Stimulated activated effector memory CD8-positive, alpha-beta T cell treated with anti-CD3 and anti-CD28 coated beads, Interleukin-12 subunit alpha, Interleukin-12 subunit beta, amount 100 ng/mL, for 72 hours (primary cell): ENCODE measurements at regions not wholly inside any gene's neighbourhood (a gene's known extent, or its start where the extent isn't known, plus 50 kb on each side); places are given as distances from the start of the nearest gene placed in this dataset.
"Not testable (repeated sequence)": the region's sequence is repeated elsewhere in the genome, so short reads cannot be mapped to it uniquely, and the experiment has no call there.

ENCODE experiments used
- ATAC-seq: fragments of 150-1000 bp; cut with Tn5 transposase; 2 replicates; pipeline ENCODE4 v1.10.0; 2021
- DNase-seq, 2 donors: peaks; one replicate each; pipeline ENCODE4 v3.0.0; 2021 to 2022; ENCODE audit warnings: low spot score in 2 of 2
- H3K27ac Mint-ChIP-seq: one replicate; pipeline ENCODE4 v1.8.0; 2022; ENCODE audit warnings: mild to moderate bottlenecking, mixed read lengths
- H3K36me3 Mint-ChIP-seq: one replicate; pipeline ENCODE4 v1.8.0; 2022; ENCODE audit warnings: mild to moderate bottlenecking, mixed read lengths
- H3K4me1 Mint-ChIP-seq: one replicate; pipeline ENCODE4 v1.8.0; 2022; ENCODE audit warnings: mixed read lengths
- H3K4me3 Mint-ChIP-seq: one replicate; pipeline ENCODE4 v1.8.0; 2022; ENCODE audit warnings: mild to moderate bottlenecking, mixed read lengths
- H3K9me3 Mint-ChIP-seq: one replicate; pipeline ENCODE4 v1.8.0; 2022; ENCODE audit warnings: mixed read lengths

DNA sequence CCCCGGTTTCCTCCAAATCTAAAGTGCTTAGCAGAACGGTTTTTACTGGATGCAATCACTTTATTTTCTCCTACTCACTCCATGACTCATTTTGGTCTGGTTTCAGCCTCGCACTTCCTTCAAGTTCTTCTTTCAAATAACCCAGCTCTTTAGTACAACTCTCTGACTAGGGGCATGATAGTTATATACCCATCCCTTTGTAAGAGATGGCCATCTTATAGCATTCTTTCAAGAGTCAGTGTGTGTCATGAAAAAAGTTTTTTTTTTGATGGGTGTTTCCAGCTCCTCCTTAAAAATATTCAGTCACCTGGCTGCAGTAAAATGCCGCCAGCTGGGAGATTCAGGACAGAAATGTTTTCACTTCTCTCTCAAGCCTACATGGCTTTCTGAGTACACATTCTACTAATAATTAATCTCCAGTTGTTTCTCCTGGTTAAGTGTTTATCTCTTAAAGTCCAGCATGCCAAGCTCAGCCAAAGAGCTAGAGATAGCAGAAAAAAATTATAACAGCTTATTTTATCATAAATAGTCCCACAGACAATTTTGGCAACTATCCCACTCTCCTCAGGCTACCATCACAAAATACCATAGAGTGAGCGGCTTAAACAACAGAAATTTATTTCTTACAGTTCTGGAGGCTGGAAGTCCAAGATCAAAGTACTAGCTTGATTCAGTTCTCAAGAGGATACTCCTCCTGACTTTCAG is 139.3 kb downstream of the GASK1B start:
- no peaks in the 10 kb centered on the region for H3K36me3 Mint-ChIP-seq
- ATAC-seq (no peak), DNase-seq (no peak)
- no peaks in the 10 kb centered on the region for H3K4me1 Mint-ChIP-seq
- H3K4me3 Mint-ChIP-seq = no peak overlapping the region
- H3K9me3 Mint-ChIP-seq = peaks cover 8% of the 10 kb centered on the region
- no peak overlapping the region for H3K27ac Mint-ChIP-seq

DNA sequence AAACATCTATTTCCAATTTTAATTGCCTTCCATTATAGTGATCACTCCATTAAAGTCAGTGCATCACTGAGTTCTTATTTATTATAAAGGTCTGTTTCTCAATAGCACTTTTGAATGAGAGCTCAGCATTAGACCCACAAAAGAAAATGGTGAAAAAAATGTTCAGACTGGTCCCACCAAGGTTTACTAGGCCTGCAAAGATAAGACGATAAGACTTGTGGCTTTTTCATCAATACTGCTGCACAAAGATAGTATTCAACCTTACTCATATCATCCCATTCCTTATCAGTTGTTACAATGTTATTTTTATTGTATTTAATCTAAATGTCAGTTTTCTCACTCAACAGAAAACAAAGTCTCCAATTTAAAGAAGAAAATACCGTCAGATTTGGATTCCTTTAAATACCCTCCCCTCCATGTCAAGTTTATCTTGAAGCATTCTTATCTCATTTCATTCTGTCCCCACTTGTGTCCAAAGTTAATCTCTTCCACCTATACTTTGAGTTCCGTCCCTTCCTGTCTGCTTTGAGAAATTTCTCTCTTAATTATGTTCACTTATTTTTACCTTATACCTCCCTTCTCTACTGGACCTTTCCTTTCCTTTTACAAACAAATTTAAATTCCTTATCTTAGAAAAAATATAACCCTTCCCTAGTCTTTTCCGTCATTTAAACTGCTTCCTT is 140.0 kb downstream of the GASK1B start:
- Mint-ChIP-seq H3K4me1 (no peaks in the 10 kb centered on the region), H3K9me3 (peaks cover 7% of the 10 kb centered on the region), H3K36me3 (no peaks in the 10 kb centered on the region), H3K27ac (no peak overlapping the region), H3K4me3 (no peak overlapping the region)
- DNase-seq (no peak), ATAC-seq (no peak)

DNA sequence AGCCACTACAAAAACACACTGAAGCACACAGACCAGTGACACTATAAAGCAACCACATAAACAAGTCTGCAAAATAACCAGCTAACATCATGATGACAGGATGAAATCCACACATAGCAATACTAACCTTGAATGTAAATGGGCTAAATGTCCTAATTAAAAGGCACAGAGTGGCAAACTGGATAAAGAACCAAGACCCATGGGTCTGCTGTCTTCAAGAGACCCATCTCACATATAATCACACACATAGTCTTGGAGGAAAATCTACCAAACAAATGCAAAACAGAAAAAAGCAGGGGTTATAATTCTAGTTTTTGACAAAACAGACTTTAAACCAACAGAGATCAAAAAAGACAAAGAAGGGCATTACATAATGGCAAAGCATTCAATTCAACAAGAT is 144.4 kb downstream of the GASK1B start:
- not testable (repeated sequence) for ATAC-seq, H3K27ac Mint-ChIP-seq, H3K4me1 Mint-ChIP-seq, H3K4me3 Mint-ChIP-seq, H3K9me3 Mint-ChIP-seq, DNase-seq, H3K36me3 Mint-ChIP-seq

DNA sequence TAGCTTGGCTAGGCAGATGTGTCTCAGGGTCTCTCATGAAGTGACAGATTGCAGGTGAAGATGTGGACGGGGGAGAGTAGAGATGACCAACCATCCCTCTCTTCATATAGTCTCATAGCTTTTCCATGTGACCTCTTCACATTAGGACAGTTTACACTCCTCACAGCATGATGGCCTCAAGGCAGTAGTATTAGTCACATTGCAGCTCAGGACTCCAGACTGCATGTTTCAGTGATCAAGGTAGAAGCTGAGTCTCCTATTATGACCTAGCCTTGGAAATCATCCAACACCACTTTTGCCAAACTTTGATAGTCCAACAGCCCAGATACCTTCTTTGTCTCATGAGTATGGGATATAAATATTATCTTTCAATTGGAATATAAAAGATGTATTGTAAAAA is 147.7 kb downstream of the GASK1B start:
- no peak for ATAC-seq
- peaks cover 2% of the 10 kb centered on the region for H3K9me3 Mint-ChIP-seq
- no peak for DNase-seq
- no peaks in the 10 kb centered on the region for H3K36me3 Mint-ChIP-seq
- no peaks in the 10 kb centered on the region for H3K4me1 Mint-ChIP-seq
- no peak overlapping the region for H3K4me3 Mint-ChIP-seq
- no peak overlapping the region for H3K27ac Mint-ChIP-seq

DNA sequence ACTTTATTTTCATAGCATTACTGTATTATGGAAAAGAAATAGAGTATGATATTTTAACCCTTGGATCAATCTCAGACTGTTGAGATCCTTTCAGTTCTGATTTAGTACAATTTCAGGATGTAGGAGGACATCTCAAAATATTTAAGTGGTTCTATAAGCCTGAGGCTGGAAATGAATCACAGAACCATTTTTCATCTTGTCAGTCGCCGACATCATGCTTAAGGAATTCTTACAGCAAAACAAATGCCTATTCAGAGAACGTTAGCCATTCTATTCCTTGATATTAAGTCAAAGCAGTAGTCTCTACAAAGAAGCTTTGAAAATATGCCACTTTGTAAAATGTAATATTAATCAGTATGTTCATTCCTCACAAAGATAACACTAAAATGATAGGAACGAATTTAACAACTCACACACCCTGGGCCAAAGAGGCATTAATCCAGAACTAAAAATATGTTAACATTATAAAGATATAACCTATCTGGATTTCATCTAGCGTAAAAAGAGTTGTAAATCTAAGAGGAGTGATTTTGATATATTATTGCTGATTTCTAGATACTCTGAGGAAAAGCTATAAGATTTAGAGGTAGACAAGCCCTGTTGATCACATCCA is 152.0 kb downstream of the GASK1B start:
- H3K27ac Mint-ChIP-seq = no peak overlapping the region
- no peak overlapping the region for H3K4me3 Mint-ChIP-seq
- no peaks in the 10 kb centered on the region for H3K36me3 Mint-ChIP-seq
- DNase-seq (no peak), ATAC-seq (no peak)
- H3K4me1 Mint-ChIP-seq = no peaks in the 10 kb centered on the region
- no peaks in the 10 kb centered on the region for H3K9me3 Mint-ChIP-seq

- Mint-ChIP-seq H3K36me3 (no peaks in the 10 kb centered on the region), H3K4me1 (no peaks in the 10 kb centered on the region)
Measured at GRCh38 chr4:158020176-158020575, 152.6 kb downstream of the GASK1B start.

DNA sequence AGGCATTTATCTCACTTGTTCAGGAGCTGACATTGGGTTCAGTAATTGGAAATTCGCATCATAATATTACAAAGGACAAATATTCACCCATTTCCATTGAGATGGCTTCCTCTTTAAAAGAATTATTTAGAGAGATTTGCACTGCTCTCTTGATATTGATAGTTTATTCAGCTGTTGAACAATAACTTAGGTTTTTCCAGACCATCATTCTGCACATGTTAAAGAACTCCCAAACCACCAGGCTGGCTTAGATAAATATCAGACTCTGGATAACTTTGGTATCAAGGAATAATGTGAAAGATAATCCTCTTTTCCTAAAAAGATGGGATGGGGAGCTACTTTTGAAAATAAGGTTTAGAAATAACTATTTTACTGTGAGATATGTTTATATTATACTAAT is 154.0 kb downstream of the GASK1B start:
- Mint-ChIP-seq H3K27ac (no peak overlapping the region), H3K4me3 (no peak overlapping the region), H3K4me1 (no peaks in the 10 kb centered on the region), H3K36me3 (no peaks in the 10 kb centered on the region), H3K9me3 (no peaks in the 10 kb centered on the region)
- DNase-seq (no peak), ATAC-seq (no peak)

More at GRCh38 chr4:158020176-158020575, 152.6 kb downstream of the GASK1B start:
- ATAC-seq = no peak
- Mint-ChIP-seq H3K27ac (no peak overlapping the region), H3K9me3 (no peaks in the 10 kb centered on the region), H3K4me3 (no peak overlapping the region)
- DNase-seq = no peak

DNA sequence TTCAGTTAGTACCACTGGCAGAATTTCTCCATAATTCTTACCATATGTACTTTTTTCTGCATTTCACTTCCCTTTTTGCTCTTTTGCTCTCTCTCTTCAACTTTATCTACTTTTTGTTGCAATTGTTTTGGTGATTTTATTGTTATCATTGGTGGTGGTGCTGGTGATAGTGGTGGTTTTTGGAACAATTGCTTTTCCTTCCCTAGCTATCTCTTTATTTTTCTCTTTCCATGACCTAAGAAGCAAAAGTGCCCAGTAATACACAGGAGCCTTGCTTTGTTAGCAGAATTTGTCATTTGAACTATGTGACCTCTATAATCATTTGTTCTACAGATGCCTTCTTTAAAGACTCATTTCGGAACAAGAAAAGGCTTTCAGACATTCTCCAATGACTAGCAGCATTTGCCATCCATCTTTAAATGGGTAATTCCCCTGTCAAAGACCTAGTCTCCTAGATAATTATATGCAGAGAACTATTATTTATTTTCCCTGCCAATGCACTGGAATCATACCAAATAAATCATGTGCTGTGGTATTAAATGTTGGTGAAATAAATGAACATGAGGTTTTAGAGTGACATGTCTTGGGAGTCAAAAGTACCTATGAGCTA is 154.5 kb downstream of the GASK1B start:
- Mint-ChIP-seq H3K4me3 (no peak overlapping the region), H3K9me3 (no peaks in the 10 kb centered on the region), H3K27ac (no peak overlapping the region), H3K36me3 (no peaks in the 10 kb centered on the region), H3K4me1 (no peaks in the 10 kb centered on the region)
- ATAC-seq (no peak), DNase-seq (no peak)

DNA sequence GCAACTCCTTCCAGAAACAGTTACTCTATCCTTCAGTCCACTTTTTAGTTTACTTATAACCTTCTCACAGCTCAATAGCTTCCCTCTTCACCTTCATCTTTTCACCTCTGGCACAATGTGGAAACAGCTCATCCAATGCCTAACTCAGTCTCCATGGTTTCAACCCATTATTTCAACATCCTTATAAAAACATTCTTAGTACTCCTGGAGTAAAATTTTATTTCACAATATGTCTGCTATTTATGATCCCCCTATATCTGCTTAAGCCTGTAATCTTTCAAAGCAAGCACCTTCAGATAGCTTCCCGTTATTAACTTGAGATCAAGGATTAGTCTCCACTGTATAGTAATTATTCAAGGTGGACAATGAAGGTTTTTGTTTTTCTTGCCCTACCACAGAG is 156.3 kb downstream of the GASK1B start:
- Mint-ChIP-seq H3K36me3 (no peaks in the 10 kb centered on the region), H3K27ac (no peak overlapping the region), H3K9me3 (no peaks in the 10 kb centered on the region), H3K4me1 (no peaks in the 10 kb centered on the region), H3K4me3 (no peak overlapping the region)
- DNase-seq (no peak), ATAC-seq (no peak)

- H3K9me3 Mint-ChIP-seq = no peaks in the 10 kb centered on the region
- H3K4me1 Mint-ChIP-seq = no peaks in the 10 kb centered on the region
- DNase-seq (no peak), ATAC-seq (no peak)
- no peaks in the 10 kb centered on the region for H3K36me3 Mint-ChIP-seq
- no peak overlapping the region for H3K4me3 Mint-ChIP-seq
- H3K27ac Mint-ChIP-seq = no peak overlapping the region
Measured at GRCh38 chr4:158015241-158015640, 157.6 kb downstream of the GASK1B start.

GRCh38 chr4:158013858-158014257 is 159.0 kb downstream of the GASK1B start:
- Mint-ChIP-seq H3K36me3 (no peaks in the 10 kb centered on the region), H3K9me3 (peaks cover 2% of the 10 kb centered on the region), H3K4me3 (no peak overlapping the region), H3K27ac (no peak overlapping the region), H3K4me1 (no peaks in the 10 kb centered on the region)
- ATAC-seq (no peak), DNase-seq (no peak)

- Mint-ChIP-seq H3K9me3 (peaks cover 2% of the 10 kb centered on the region), H3K4me3 (no peak overlapping the region), H3K27ac (no peak overlapping the region), H3K4me1 (no peaks in the 10 kb centered on the region), H3K36me3 (no peaks in the 10 kb centered on the region)
- DNase-seq (no peak), ATAC-seq (no peak)
Measured at GRCh38 chr4:158010361-158010760, 162.5 kb downstream of the GASK1B start.

DNA sequence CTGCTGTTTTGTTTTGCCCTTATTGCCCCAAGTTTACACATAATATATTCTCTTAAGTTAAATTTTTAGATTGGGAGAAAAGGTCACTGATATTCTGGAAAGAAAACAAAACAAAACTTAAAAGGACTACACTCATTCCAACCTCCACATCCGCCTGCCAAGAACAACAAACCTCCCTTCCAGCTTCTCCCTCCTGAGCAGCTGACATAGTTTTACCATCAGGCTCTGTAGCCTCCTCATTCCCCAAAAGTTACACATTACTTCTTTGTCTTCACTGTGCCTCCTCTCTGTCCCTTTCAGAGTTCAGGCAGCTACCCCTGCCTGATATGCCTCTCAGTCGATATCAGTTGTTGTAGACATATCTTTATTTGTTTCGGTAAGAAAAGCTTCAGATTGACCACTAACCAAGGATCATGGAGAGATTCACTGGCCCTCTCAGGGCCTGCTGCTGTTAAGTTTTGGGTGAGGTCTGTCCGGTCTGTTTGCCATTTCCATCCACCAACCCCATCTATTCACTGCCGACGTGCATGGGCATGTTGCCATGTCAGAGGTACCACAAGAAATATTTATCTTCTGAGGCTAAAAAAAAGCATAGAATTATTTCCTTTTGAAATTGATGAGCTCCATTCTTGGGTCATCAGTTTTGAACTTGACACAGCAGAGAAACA is 164.1 kb downstream of the GASK1B start:
- Mint-ChIP-seq H3K36me3 (no peaks in the 10 kb centered on the region), H3K4me3 (no peak overlapping the region), H3K4me1 (no peaks in the 10 kb centered on the region), H3K9me3 (peaks cover 2% of the 10 kb centered on the region), H3K27ac (no peak overlapping the region)
- DNase-seq = no peak
- no peak for ATAC-seq

GRCh38 chr4:158007566-158007965 is 165.3 kb downstream of the GASK1B start:
- ATAC-seq (no peak), DNase-seq (no peak)
- Mint-ChIP-seq H3K4me1 (no peaks in the 10 kb centered on the region), H3K36me3 (no peaks in the 10 kb centered on the region), H3K9me3 (peaks cover 2% of the 10 kb centered on the region), H3K4me3 (no peak overlapping the region), H3K27ac (no peak overlapping the region)

- H3K4me1 Mint-ChIP-seq = no peaks in the 10 kb centered on the region
- no peak overlapping the region for H3K4me3 Mint-ChIP-seq
- peaks cover 2% of the 10 kb centered on the region for H3K9me3 Mint-ChIP-seq
- no peak for ATAC-seq
- H3K36me3 Mint-ChIP-seq = no peaks in the 10 kb centered on the region
- no peak overlapping the region for H3K27ac Mint-ChIP-seq
- DNase-seq = no peak
Measured at GRCh38 chr4:158006990-158007389, 165.8 kb downstream of the GASK1B start.
